ENCODE measurements at regions not wholly inside any gene's neighbourhood (a gene's known extent, or its start where the extent isn't known, plus 50 kb on each side); places are given as distances from the start of the nearest gene placed in this dataset.

DNA sequence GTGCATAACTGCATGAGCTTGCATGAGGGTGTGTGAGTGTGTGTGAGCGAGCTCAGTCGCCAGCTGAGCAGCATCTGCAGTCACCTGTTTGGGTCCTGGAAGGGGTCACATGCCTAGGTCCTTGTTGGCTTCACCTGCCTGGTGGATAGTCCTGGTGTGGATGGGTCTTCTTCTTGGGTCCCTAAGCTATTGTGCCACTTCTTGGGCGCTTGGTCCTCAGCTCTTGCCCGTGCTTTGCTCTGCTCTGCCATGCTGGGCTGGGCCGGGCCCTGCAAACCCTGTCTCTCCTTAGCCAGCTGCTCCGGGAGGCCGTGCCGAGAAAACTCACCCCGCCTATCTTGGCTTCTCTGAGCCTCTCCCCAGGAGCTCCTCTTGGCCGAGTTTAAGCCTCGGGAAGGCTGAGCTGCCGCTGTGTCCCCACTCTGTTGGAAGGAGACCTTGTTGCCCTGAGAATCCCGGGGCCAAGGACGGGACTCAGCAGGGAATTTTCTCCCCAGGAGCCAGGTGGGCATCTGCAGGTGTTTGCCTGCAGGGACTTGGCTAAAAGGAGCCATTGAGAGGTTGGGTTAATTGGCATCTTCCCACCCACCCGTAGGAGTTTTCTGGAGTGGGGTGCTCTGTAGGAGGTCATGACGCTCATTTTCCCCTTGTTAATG is 300.8 kb downstream of the NDUFA10 start:
- no peak for TF ChIP-seq GATA2 (IDR thresholded peaks at IDR 0.05; ENCODE audit: low read depth, low read length)
- no peak for TF ChIP-seq GATA3 (IDR thresholded peaks at IDR 0.05; ENCODE audit: low read depth, low read length)

Data from SH-SY5Y (cell line).